GM12892 (cell line): ENCODE measurements at regions not wholly inside any gene's neighbourhood (a gene's known extent, or its start where the extent isn't known, plus 50 kb on each side); places are given as distances from the start of the nearest gene placed in this dataset.

Source experiments
- DNase-seq: peaks from one replicate; pipeline ENCODE4 v3.0.0; 2011; ENCODE audit not compliant: insufficient read length
- FAIRE-seq: peaks from 2 replicates; lab custom pipeline; 2011; peaks lifted over from hg19 to GRCh38; lab: Jason Lieb, UNC
- POLR2A ChIP-seq: IDR thresholded peaks from 2 replicates; pipeline ENCODE4 v1.6.1; 2011; ENCODE audit warnings: low read depth, low read length, control low read depth
- POLR2AphosphoS5 ChIP-seq: IDR thresholded peaks from 2 replicates; pipeline ENCODE4 v1.6.1; 2011; ENCODE audit warnings: low read depth, low read length, control low read depth
- TAF1 ChIP-seq: IDR thresholded peaks from 2 replicates; pipeline ENCODE4 v1.6.1; 2011; ENCODE audit warnings: low read depth, mild to moderate bottlenecking, control low read depth, low read length, borderline replicate concordance

GRCh38 chr12:110993434-110993833 is 73.1 kb upstream of the MYL2 start:
- no peak for FAIRE-seq
- TF ChIP-seq TAF1 (no peak), POLR2A (no peak), POLR2AphosphoS5 (no peak)
- no peak for DNase-seq

- FAIRE-seq (no peak), DNase-seq (no peak)
- TF ChIP-seq TAF1 (no peak), POLR2A (no peak), POLR2AphosphoS5 (no peak)
Measured at GRCh38 chr12:110992909-110993308, 72.5 kb upstream of the MYL2 start.

- TF ChIP-seq POLR2AphosphoS5 (no peak), TAF1 (no peak), POLR2A (no peak)
- no peak for FAIRE-seq
- no peak for DNase-seq
Measured at GRCh38 chr12:110983811-110984210, 63.4 kb upstream of the MYL2 start.

- FAIRE-seq (no peak), DNase-seq (no peak)
- TF ChIP-seq POLR2AphosphoS5 (no peak), TAF1 (no peak), POLR2A (no peak)
Measured at GRCh38 chr12:110972866-110973265, 52.5 kb upstream of the MYL2 start.

- FAIRE-seq: no peak
- DNase-seq: no peak
- TF ChIP-seq TAF1 (no peak), POLR2AphosphoS5 (no peak), POLR2A (no peak)
Measured at GRCh38 chr12:110971936-110972335, 51.6 kb upstream of the MYL2 start.

GRCh38 chr12:110971189-110971920 is 51.0 kb upstream of the MYL2 start:
- TF ChIP-seq TAF1 (no peak), POLR2A (no peak), POLR2AphosphoS5 (no peak)
- FAIRE-seq: no peak
- no peak for DNase-seq
